HEK293 (cell line): ENCODE measurements at regions not wholly inside any gene's neighbourhood (a gene's known extent, or its start where the extent isn't known, plus 50 kb on each side); places are given as distances from the start of the nearest gene placed in this dataset.

Experiments used
- CTCF ChIA-PET: fragments of 350-600 bp; formaldehyde crosslinking; extraction: SDS; loops from one replicate; lab custom pipeline; 2021; ENCODE audit warnings: antibody characterized with exemption; lab: Yijun Ruan, JAX
- POLR2A ChIA-PET: fragments of 300-600 bp; formaldehyde crosslinking; extraction: SDS; loops from one replicate; lab custom pipeline; 2020; ENCODE audit warnings: antibody characterized with exemption, inconsistent platforms; lab: Yijun Ruan, JAX
- H3K27ac ChIP-seq: fragments of 200-500 bp; sonication (Bioruptor generic); 2 replicates; pipeline ENCODE4 v1.5.1; 2014; ENCODE audit warnings: low read depth, low read length, control low read depth, inconsistent platforms; ENCODE audit errors: extremely low read depth
- H3K36me3 ChIP-seq, 2 experiments: fragments of 200-500 bp in 1 of 2; sonication (Bioruptor generic) in 1 of 2; 1 replicate in 1 of 2; 2 replicates in 1 of 2; pipeline ENCODE4 v1.5.1; 2014 to 2017; ENCODE audit warnings: inconsistent platforms in 2 of 2, low read length in 2 of 2; ENCODE audit not compliant: control insufficient read depth in 2 of 2, insufficient read depth in 1 of 2
- H3K4me1 ChIP-seq: fragments of 200-500 bp; sonication (Bioruptor generic); 2 replicates; pipeline ENCODE4 v1.5.1; 2014; ENCODE audit warnings: mild to moderate bottlenecking, low read length, inconsistent platforms; ENCODE audit not compliant: control insufficient read depth, insufficient read depth
- H3K4me3 ChIP-seq: 2 replicates; pipeline ENCODE4 v1.5.1; 2011; ENCODE audit warnings: low read depth, mild to moderate bottlenecking, control low read depth, low read length, moderate library complexity
- H3K9me3 ChIP-seq: fragments of 200-500 bp; sonication (Bioruptor generic); 2 replicates; pipeline ENCODE4 v1.5.1; 2014; ENCODE audit warnings: low read depth, low read length, inconsistent platforms; ENCODE audit not compliant: control insufficient read depth, insufficient read depth
- SALL2 ChIP-seq: fragments of 450-650 bp; formaldehyde crosslinking; IDR thresholded peaks from 2 replicates; pipeline ENCODE4 v1.5.0; 2017; ENCODE audit warnings: missing biosample characterization, mild to moderate bottlenecking, missing genetic modification characterization, borderline replicate concordance
- SCRT1 ChIP-seq: fragments of 450-650 bp; formaldehyde crosslinking; IDR thresholded peaks from 2 replicates; pipeline ENCODE4 v1.5.1; 2016; ENCODE audit warnings: missing biosample characterization, missing genetic modification characterization, borderline replicate concordance
- ZBTB7A ChIP-seq: fragments of 450-650 bp; formaldehyde crosslinking; IDR thresholded peaks from 2 replicates; pipeline ENCODE4 v1.5.1; 2016; ENCODE audit warnings: low read depth, missing biosample characterization, missing genetic modification characterization
- ZFP41 ChIP-seq: fragments of 450-650 bp; formaldehyde crosslinking; IDR thresholded peaks from 2 replicates; pipeline ENCODE4 v1.5.1; 2016; ENCODE audit warnings: missing biosample characterization, missing genetic modification characterization, borderline replicate concordance
- ZFP69B ChIP-seq: fragments of 450-650 bp; formaldehyde crosslinking; IDR thresholded peaks from 2 replicates; pipeline ENCODE4 v1.5.1; 2016; ENCODE audit warnings: missing biosample characterization, missing genetic modification characterization
- ZIC2 ChIP-seq: fragments of 450-650 bp; formaldehyde crosslinking; IDR thresholded peaks from 2 replicates; pipeline ENCODE4 v1.5.1; 2016; ENCODE audit warnings: missing biosample characterization, missing genetic modification characterization
- ZNF121 ChIP-seq: fragments of 450-650 bp; formaldehyde crosslinking; IDR thresholded peaks from 2 replicates; pipeline ENCODE4 v1.5.1; 2016; ENCODE audit warnings: missing biosample characterization, missing genetic modification characterization
- ZNF24 ChIP-seq: fragments of 450-650 bp; formaldehyde crosslinking; IDR thresholded peaks from 2 replicates; pipeline ENCODE4 v1.5.1; 2016; ENCODE audit warnings: missing biosample characterization, missing genetic modification characterization
- ZNF600 ChIP-seq: fragments of 450-650 bp; formaldehyde crosslinking; IDR thresholded peaks from 2 replicates; pipeline ENCODE4 v1.5.1; 2016; ENCODE audit warnings: missing biosample characterization, missing genetic modification characterization
- ZNF707 ChIP-seq: fragments of 450-650 bp; formaldehyde crosslinking; IDR thresholded peaks from 2 replicates; pipeline ENCODE4 v1.5.1; 2016; ENCODE audit warnings: missing biosample characterization, missing genetic modification characterization
- ZNF768 ChIP-seq: fragments of 450-650 bp; formaldehyde crosslinking; IDR thresholded peaks from 2 replicates; pipeline ENCODE4 v1.5.1; 2018; ENCODE audit warnings: missing biosample characterization, mild to moderate bottlenecking, missing genetic modification characterization
- TF ChIP-seq, protein P1 (sequence below): fragments of 450-650 bp; formaldehyde crosslinking; IDR thresholded peaks from 2 replicates; pipeline ENCODE4 v1.5.1; 2016; ENCODE audit warnings: missing biosample characterization, missing genetic modification characterization
- TF ChIP-seq, protein P2 (sequence below): IDR thresholded peaks from 2 replicates; pipeline ENCODE4 v1.6.1; 2011; ENCODE audit warnings: mild to moderate bottlenecking, low read depth, low read length, borderline replicate concordance
- TF ChIP-seq, protein P3 (sequence below): fragments of 450-650 bp; formaldehyde crosslinking; IDR thresholded peaks from 2 replicates; pipeline ENCODE4 v1.5.1; 2016; ENCODE audit warnings: missing biosample characterization, missing genetic modification characterization

DNA sequence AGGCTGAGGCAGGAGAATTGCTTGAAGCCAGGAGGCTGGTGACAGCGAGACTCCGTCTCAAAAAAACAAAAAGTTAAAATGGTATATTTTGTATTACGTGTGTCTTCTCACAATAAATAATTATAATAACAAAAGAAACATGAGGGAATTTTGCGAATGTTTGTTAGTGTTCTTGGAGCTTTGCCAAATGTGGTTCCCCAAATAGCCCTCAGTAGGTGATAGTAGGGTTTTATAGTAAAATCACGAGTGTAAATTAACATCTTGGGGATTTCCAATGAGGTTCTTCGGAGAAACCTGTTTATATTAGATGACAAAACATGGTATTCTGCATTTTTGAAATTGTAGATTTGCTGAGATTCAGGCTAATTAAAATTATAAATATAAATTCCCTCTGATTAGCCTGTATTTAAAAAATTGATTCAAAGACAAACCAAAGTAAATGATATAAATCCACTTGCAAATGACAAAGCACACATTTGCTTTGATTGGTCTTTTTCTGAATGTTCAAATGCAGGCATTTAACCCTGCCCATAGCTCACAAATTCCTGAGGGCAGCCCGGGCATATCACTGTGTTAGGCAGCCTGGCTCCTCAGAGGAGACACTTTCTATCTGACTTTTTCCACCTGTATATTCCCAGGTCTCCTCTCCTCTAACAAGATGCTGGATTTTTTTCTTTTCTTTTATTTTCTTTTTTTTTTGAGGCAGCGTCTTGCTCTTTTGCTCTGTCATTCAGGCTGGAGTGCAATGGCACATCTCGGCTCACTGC, 50.3 kb upstream of the TSNAX start:
- CTCF ChIA-PET = interaction anchor here (0.7 to 0.8 kb wide), 2 partner anchors 23 to 328 kb away, joined by 3 read pairs; no protein-coding TSS in a partner anchor
- H3K27ac ChIP-seq = no peak overlapping the region
- POLR2A ChIA-PET = no interaction called here
- H3K4me1 ChIP-seq = no peaks in the 10 kb centered on the region
- no peaks in the 10 kb centered on the region; the same call in 1 of the 2 replicates for H3K9me3 ChIP-seq
- no peaks in the 10 kb centered on the region for H3K36me3 ChIP-seq
- H3K4me3 ChIP-seq = no peak overlapping the region
- TF ChIP-seq SCRT1 (tag by site-specific recombination) (no peak), ZNF121 (tag by site-specific recombination) (no peak), ZNF600 (tag by site-specific recombination) (no peak), ZBTB7A (no peak), ZNF768 (tag by site-specific recombination) (no peak), ZFP41 (tag by site-specific recombination) (no peak), ZNF24 (tag by site-specific recombination) (no peak), SALL2 (no peak), ZIC2 (tag by site-specific recombination) (no peak), ZFP69B (no peak), ZNF707 (tag by site-specific recombination) (no peak)
- TF ChIP-seq, protein P1, sequence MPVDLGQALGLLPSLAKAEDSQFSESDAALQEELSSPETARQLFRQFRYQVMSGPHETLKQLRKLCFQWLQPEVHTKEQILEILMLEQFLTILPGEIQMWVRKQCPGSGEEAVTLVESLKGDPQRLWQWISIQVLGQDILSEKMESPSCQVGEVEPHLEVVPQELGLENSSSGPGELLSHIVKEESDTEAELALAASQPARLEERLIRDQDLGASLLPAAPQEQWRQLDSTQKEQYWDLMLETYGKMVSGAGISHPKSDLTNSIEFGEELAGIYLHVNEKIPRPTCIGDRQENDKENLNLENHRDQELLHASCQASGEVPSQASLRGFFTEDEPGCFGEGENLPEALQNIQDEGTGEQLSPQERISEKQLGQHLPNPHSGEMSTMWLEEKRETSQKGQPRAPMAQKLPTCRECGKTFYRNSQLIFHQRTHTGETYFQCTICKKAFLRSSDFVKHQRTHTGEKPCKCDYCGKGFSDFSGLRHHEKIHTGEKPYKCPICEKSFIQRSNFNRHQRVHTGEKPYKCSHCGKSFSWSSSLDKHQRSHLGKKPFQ (tag by site-specific recombination) = no peak
- TF ChIP-seq, protein P2, sequence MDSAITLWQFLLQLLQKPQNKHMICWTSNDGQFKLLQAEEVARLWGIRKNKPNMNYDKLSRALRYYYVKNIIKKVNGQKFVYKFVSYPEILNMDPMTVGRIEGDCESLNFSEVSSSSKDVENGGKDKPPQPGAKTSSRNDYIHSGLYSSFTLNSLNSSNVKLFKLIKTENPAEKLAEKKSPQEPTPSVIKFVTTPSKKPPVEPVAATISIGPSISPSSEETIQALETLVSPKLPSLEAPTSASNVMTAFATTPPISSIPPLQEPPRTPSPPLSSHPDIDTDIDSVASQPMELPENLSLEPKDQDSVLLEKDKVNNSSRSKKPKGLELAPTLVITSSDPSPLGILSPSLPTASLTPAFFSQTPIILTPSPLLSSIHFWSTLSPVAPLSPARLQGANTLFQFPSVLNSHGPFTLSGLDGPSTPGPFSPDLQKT = no peak
- TF ChIP-seq, protein P3, sequence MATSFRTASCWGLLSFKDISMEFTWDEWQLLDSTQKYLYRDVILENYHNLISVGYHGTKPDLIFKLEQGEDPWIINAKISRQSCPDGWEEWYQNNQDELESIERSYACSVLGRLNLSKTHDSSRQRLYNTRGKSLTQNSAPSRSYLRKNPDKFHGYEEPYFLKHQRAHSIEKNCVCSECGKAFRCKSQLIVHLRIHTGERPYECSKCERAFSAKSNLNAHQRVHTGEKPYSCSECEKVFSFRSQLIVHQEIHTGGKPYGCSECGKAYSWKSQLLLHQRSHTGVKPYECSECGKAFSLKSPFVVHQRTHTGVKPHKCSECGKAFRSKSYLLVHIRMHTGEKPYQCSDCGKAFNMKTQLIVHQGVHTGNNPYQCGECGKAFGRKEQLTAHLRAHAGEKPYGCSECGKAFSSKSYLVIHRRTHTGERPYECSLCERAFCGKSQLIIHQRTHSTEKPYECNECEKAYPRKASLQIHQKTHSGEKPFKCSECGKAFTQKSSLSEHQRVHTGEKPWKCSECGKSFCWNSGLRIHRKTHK (tag by site-specific recombination) = no peak
